H9 (cell line): ENCODE measurements at regions not wholly inside any gene's neighbourhood (a gene's known extent, or its start where the extent isn't known, plus 50 kb on each side); places are given as distances from the start of the nearest gene placed in this dataset.

Experiments used
- DNase-seq: peaks from one replicate; pipeline ENCODE4 v3.0.0-alpha.2; 2017
- H2AFZ ChIP-seq: one replicate; pipeline ENCODE4 v1.6.1; 2013; ENCODE audit warnings: mild to moderate bottlenecking, low read length, control low read depth, moderate library complexity
- H2AK5ac ChIP-seq: 2 replicates; pipeline ENCODE4 v1.6.1; 2013; ENCODE audit warnings: low read length, control low read depth, mixed read lengths; ENCODE audit not compliant: insufficient read length
- H2BK120ac ChIP-seq: one replicate; pipeline ENCODE4 v1.6.1; 2013; ENCODE audit warnings: low read depth, mild to moderate bottlenecking, low read length, control low read depth, inconsistent platforms; ENCODE audit not compliant: poor library complexity, severe bottlenecking
- H2BK12ac ChIP-seq: 2 replicates; pipeline ENCODE4 v1.6.1; 2013; ENCODE audit warnings: low read length, control low read depth, mixed read lengths, low read depth; ENCODE audit not compliant: insufficient read length
- H2BK15ac ChIP-seq: 2 replicates; pipeline ENCODE4 v1.6.1; 2013; ENCODE audit warnings: low read depth, low read length, control low read depth
- H2BK20ac ChIP-seq: one replicate; pipeline ENCODE4 v1.6.1; 2013; ENCODE audit warnings: low read depth, mild to moderate bottlenecking, low read length, control low read depth, inconsistent platforms; ENCODE audit not compliant: poor library complexity, severe bottlenecking
- H2BK5ac ChIP-seq: 2 replicates; pipeline ENCODE4 v1.6.1; 2013; ENCODE audit warnings: low read length, control low read depth, mixed read lengths; ENCODE audit not compliant: insufficient read length
- H3K14ac ChIP-seq: 2 replicates; pipeline ENCODE4 v1.6.1; 2013; ENCODE audit warnings: low read length, control low read depth; ENCODE audit not compliant: insufficient read depth
- H3K18ac ChIP-seq: 2 replicates; pipeline ENCODE4 v1.6.1; 2013; ENCODE audit warnings: low read depth, mild to moderate bottlenecking, mixed read lengths, low read length, control low read depth; ENCODE audit not compliant: insufficient read length
- H3K23ac ChIP-seq: 2 replicates; pipeline ENCODE4 v1.6.1; 2013; ENCODE audit warnings: low read length, control low read depth, mixed read lengths, low read depth; ENCODE audit not compliant: insufficient read length
- H3K23me2 ChIP-seq: 2 replicates; pipeline ENCODE4 v1.6.1; 2013; ENCODE audit warnings: low read depth, mild to moderate bottlenecking, mixed read lengths, low read length, control low read depth; ENCODE audit not compliant: insufficient read length, poor library complexity, severe bottlenecking
- H3K27ac ChIP-seq: 2 replicates; pipeline ENCODE4 v1.5.1; 2013; ENCODE audit warnings: low read length, control low read depth, mixed read lengths, low read depth; ENCODE audit not compliant: insufficient read length
- H3K27me3 ChIP-seq: 2 replicates; pipeline ENCODE4 v1.6.1; 2013; ENCODE audit warnings: low read length, control low read depth, inconsistent platforms; ENCODE audit not compliant: insufficient read depth
- H3K4ac ChIP-seq: 2 replicates; pipeline ENCODE4 v1.6.1; 2013; ENCODE audit warnings: low read depth, mild to moderate bottlenecking, control low read depth, inconsistent platforms, low read length, moderate library complexity
- H3K4me1 ChIP-seq: 2 replicates; pipeline ENCODE4 v1.6.1; 2013; ENCODE audit warnings: low read length, control low read depth, inconsistent platforms; ENCODE audit not compliant: insufficient read depth
- H3K4me2 ChIP-seq: 2 replicates; pipeline ENCODE4 v1.6.1; 2013; ENCODE audit warnings: low read length, control low read depth, mixed read lengths; ENCODE audit not compliant: insufficient read length, insufficient read depth
- H3K56ac ChIP-seq: 2 replicates; pipeline ENCODE4 v1.6.1; 2013; ENCODE audit warnings: low read depth, mild to moderate bottlenecking, mixed read lengths, low read length, control low read depth; ENCODE audit not compliant: insufficient read length
- H3K79me1 ChIP-seq: 2 replicates; pipeline ENCODE4 v1.6.1; 2013; ENCODE audit warnings: low read depth, mild to moderate bottlenecking, moderate library complexity, low read length, control low read depth, inconsistent platforms; ENCODE audit not compliant: insufficient read depth, poor library complexity, severe bottlenecking
- H3K79me2 ChIP-seq: 2 replicates; pipeline ENCODE4 v1.6.1; 2013; ENCODE audit warnings: low read length, control low read depth, inconsistent platforms; ENCODE audit not compliant: insufficient read depth
- H3K9ac ChIP-seq: 2 replicates; pipeline ENCODE4 v1.6.1; 2013; ENCODE audit warnings: low read length, control low read depth, mixed read lengths; ENCODE audit not compliant: insufficient read length; ENCODE audit errors: extremely low read depth
- H3K9me3 ChIP-seq: one replicate; pipeline ENCODE4 v1.6.1; 2013; ENCODE audit warnings: low read depth, low read length, inconsistent platforms; ENCODE audit not compliant: control insufficient read depth
- H3T11ph ChIP-seq: one replicate; pipeline ENCODE4 v1.6.1; 2013; ENCODE audit warnings: mild to moderate bottlenecking, low read length, control low read depth, inconsistent platforms
- H4K20me1 ChIP-seq: one replicate; pipeline ENCODE4 v1.6.1; 2013; ENCODE audit not compliant: control insufficient read depth, insufficient read length, insufficient read depth
- H4K5ac ChIP-seq: 2 replicates; pipeline ENCODE4 v1.6.1; 2013; ENCODE audit warnings: low read depth, mild to moderate bottlenecking, mixed read lengths, low read length, control low read depth; ENCODE audit not compliant: insufficient read length
- H4K8ac ChIP-seq: replicated peaks from 2 replicates; pipeline ENCODE4 v1.6.1; 2013; ENCODE audit warnings: low read length, control low read depth, mixed read lengths, low read depth; ENCODE audit not compliant: insufficient read length
- H4K91ac ChIP-seq: 2 replicates; pipeline ENCODE4 v1.6.1; 2013; ENCODE audit warnings: low read depth, mild to moderate bottlenecking, moderate library complexity, mixed read lengths, low read length, control low read depth; ENCODE audit not compliant: insufficient read length
- H3K27ac Mint-ChIP-seq, 3 experiments: 2 replicates in 2 of 3; 3 replicates in 1 of 3; pipeline ENCODE4 v1.8.0; 2020 to 2021; ENCODE audit warnings: mixed read lengths in 3 of 3, mild to moderate bottlenecking in 1 of 3, moderate library complexity in 1 of 3
- H3K27me3 Mint-ChIP-seq: 2 replicates; pipeline ENCODE4 v1.8.0; 2021; ENCODE audit warnings: low read depth, mild to moderate bottlenecking, moderate library complexity, mixed read lengths
- H3K36me3 Mint-ChIP-seq, 3 experiments: 2 replicates in 2 of 3; 3 replicates in 1 of 3; pipeline ENCODE4 v1.8.0; 2020 to 2021; ENCODE audit warnings: low read depth in 3 of 3, mixed read lengths in 3 of 3; ENCODE audit not compliant: insufficient read depth in 1 of 3
- H3K4me1 Mint-ChIP-seq, 2 experiments: 2 replicates each; pipeline ENCODE4 v1.8.0; 2020; ENCODE audit warnings: mixed read lengths in 2 of 2
- H3K4me3 Mint-ChIP-seq, 2 experiments: 2 replicates in 1 of 2; 3 replicates in 1 of 2; pipeline ENCODE4 v1.8.0; 2020 to 2021; ENCODE audit warnings: mild to moderate bottlenecking in 2 of 2, mixed read lengths in 2 of 2, moderate library complexity in 1 of 2
- H3K9me3 Mint-ChIP-seq, 2 experiments: 2 replicates in 1 of 2; 3 replicates in 1 of 2; pipeline ENCODE4 v1.8.0; 2020; ENCODE audit warnings: mild to moderate bottlenecking in 2 of 2, mixed read lengths in 2 of 2, moderate library complexity in 1 of 2
- CTCF ChIP-seq: fragments of 200-600 bp; sonication (generic); conservative IDR thresholded peaks from 3 replicates; pipeline ENCODE4 v1.8.0; 2021; ENCODE audit warnings: antibody characterized with exemption, mild to moderate bottlenecking
- WGBS: extraction: QIAGEN DNeasy Blood & Tissue Kit; methylation state at CpG from one replicate; pipeline ENCODE4 v1.1.7; 2013; ENCODE audit warnings: missing lambda C conversion rate, low lambda C conversion rate, mixed read lengths; ENCODE audit not compliant: insufficient read length; ENCODE audit errors: extremely low coverage; 5-methylcytosine and 5-hydroxymethylcytosine counted together

- Histone ChIP-seq H3K4me1 (0 out of 2 replicates have a peak, but pooled peaks cover 2% of the 10 kb centered on the region), H2BK15ac (no peak overlapping the region), H2BK12ac (no peak overlapping the region), H4K20me1 (no peaks in the 10 kb centered on the region), H3K27ac (no peak overlapping the region), H4K5ac (no peak overlapping the region), H3K79me2 (no peaks in the 10 kb centered on the region), H4K91ac (no peak overlapping the region), H3K4ac (no peak overlapping the region), H3T11ph (no peak overlapping the region), H3K18ac (no peak overlapping the region), H2BK5ac (no peak overlapping the region), H3K9ac (no peak overlapping the region), H3K27me3 (no peaks in the 10 kb centered on the region), H3K23ac (no peak overlapping the region), H2BK120ac (no peak overlapping the region), H3K79me1 (no peaks in the 10 kb centered on the region), H2BK20ac (no peak overlapping the region), H2AK5ac (no peak overlapping the region), H3K4me2 (no peak overlapping the region), H3K9me3 (no peaks in the 10 kb centered on the region), H4K8ac (no peak overlapping the region), H3K56ac (no peak overlapping the region), H3K14ac (no peak overlapping the region), H3K23me2 (no peaks in the 10 kb centered on the region), H2AFZ (no peak overlapping the region)
- no peak for TF ChIP-seq CTCF
- DNase-seq, result no peak
- Mint-ChIP-seq H3K27ac (no peak overlapping the region), H3K4me1 (peaks cover 4 to 10% of the 10 kb centered on the region in 2 experiments), H3K36me3 (peaks cover 3 to 20% (median 10%) of the 10 kb centered on the region in 3 experiments; a peak in 5 of 7 replicates), H3K4me3 (no peak overlapping the region), H3K9me3 (peaks cover 12 to 19% of the 10 kb centered on the region in 2 experiments), H3K27me3 (no peaks in the 10 kb centered on the region)
- no CpG with 5 or more reads among the region's 3 CpGs for WGBS
Measured at GRCh38 chr1:79326875-79327274, 320.3 kb upstream of the ADGRL4 start.
